Chondrocyte (in vitro differentiated cells): ENCODE measurements at regions not wholly inside any gene's neighbourhood (a gene's known extent, or its start where the extent isn't known, plus 50 kb on each side); places are given as distances from the start of the nearest gene placed in this dataset.

Experiments
- DNase-seq: peaks from one replicate; pipeline ENCODE4 v3.0.0; 2021; ENCODE audit warnings: mixed read lengths, low spot score
- H3K27ac Mint-ChIP-seq: one replicate; pipeline ENCODE4 v1.8.0; 2021; ENCODE audit warnings: mild to moderate bottlenecking, moderate library complexity, mixed read lengths; ENCODE audit not compliant: unreplicated experiment
- H3K27me3 Mint-ChIP-seq: 2 replicates; pipeline ENCODE4 v1.8.0; 2021; ENCODE audit warnings: low read depth, mixed read lengths
- H3K36me3 Mint-ChIP-seq: 2 replicates; pipeline ENCODE4 v1.8.0; 2021; ENCODE audit warnings: low read depth, mixed read lengths
- H3K4me1 Mint-ChIP-seq: 2 replicates; pipeline ENCODE4 v1.8.0; 2021; ENCODE audit warnings: low read depth, mild to moderate bottlenecking, mixed read lengths
- H3K4me3 Mint-ChIP-seq: one replicate; pipeline ENCODE4 v1.8.0; 2021; ENCODE audit warnings: mild to moderate bottlenecking, moderate library complexity, mixed read lengths; ENCODE audit not compliant: unreplicated experiment
- H3K9me3 Mint-ChIP-seq: 2 replicates; pipeline ENCODE4 v1.8.0; 2021; ENCODE audit warnings: low read depth, mixed read lengths
- TF ChIP-seq, protein P1 (sequence below): fragments of 200-600 bp; sonication (generic); IDR thresholded peaks from 2 replicates; pipeline ENCODE4 v1.5.0; 2021; ENCODE audit warnings: antibody characterized with exemption, mild to moderate bottlenecking, moderate library complexity

DNA sequence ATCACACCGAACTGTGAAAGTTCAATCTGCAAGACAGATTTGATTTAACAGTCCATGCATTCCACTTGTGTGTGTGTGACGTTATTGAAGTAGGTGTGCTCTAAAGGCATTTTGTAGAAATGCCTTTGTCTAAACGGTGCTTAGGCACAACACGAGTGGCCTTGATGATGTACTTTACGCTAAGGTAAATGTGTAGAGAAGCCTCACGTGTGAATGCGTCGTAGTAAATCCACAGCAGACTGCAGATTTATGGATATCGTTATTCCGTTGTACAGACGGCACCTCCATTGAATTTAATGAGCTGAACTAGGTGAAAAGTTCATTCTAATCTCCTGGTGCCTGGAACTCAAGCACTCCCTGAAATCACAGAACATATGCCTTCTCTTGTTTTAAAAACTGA lies 202.8 kb upstream of the STXBP6 start:
- Mint-ChIP-seq H3K9me3 (peaks cover 3% of the 10 kb centered on the region), H3K4me1 (no peaks in the 10 kb centered on the region), H3K36me3 (no peaks in the 10 kb centered on the region), H3K27me3 (no peaks in the 10 kb centered on the region), H3K4me3 (no peak overlapping the region), H3K27ac (no peak overlapping the region)
- no peak for DNase-seq
- TF ChIP-seq, protein P1, sequence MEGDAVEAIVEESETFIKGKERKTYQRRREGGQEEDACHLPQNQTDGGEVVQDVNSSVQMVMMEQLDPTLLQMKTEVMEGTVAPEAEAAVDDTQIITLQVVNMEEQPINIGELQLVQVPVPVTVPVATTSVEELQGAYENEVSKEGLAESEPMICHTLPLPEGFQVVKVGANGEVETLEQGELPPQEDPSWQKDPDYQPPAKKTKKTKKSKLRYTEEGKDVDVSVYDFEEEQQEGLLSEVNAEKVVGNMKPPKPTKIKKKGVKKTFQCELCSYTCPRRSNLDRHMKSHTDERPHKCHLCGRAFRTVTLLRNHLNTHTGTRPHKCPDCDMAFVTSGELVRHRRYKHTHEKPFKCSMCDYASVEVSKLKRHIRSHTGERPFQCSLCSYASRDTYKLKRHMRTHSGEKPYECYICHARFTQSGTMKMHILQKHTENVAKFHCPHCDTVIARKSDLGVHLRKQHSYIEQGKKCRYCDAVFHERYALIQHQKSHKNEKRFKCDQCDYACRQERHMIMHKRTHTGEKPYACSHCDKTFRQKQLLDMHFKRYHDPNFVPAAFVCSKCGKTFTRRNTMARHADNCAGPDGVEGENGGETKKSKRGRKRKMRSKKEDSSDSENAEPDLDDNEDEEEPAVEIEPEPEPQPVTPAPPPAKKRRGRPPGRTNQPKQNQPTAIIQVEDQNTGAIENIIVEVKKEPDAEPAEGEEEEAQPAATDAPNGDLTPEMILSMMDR = no peak

DNA sequence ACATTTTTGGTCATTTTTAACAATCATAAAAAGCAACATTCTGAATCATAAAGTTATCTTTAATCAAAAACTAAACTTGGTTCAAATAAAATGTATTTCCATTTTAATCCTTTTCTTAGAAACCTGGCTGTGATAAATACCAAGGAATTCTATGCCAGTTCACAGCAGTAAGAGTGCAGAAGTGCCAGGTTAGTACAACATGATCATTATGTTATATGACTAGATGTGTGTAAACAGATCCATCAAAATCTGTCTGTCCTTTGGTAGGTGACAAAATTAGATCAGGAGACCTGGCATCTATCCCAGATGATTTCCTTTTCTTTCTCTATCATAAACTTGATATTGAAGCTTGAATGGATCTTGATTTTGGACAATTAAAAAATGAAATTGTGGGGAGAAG lies 200.6 kb upstream of the STXBP6 start:
- TF ChIP-seq, protein P1 = no peak
- H3K9me3 Mint-ChIP-seq = peaks cover 5% of the 10 kb centered on the region

DNA sequence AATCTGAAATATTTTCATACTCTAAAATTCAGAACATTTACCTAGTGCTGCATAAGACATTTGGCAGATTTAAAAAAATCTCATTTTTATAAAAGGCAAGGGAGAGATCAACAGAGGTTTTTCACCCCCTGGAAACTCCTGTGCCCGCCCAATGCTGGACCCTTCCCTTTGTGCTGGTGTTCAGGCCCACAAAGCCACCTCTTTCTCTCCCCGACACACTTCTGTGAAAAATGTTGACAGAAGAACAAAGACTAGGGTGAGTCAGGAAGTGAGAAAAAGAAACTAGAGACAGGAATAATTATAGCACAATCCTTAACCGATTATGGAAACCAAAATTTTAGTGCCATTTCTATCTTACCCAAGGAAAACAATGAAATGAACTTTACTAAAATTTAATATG lies 197.7 kb upstream of the STXBP6 start:
- peaks cover 10% of the 10 kb centered on the region for H3K9me3 Mint-ChIP-seq
- no peak for DNase-seq
- H3K36me3 Mint-ChIP-seq = no peaks in the 10 kb centered on the region
- no peaks in the 10 kb centered on the region for H3K27me3 Mint-ChIP-seq
- TF ChIP-seq, protein P1 = no peak
- H3K4me3 Mint-ChIP-seq = no peak overlapping the region
- H3K27ac Mint-ChIP-seq = no peak overlapping the region
- H3K4me1 Mint-ChIP-seq = no peaks in the 10 kb centered on the region

More for the DNA sequence above, 200.6 kb upstream of the STXBP6 start:
- Mint-ChIP-seq H3K4me3 (no peak overlapping the region), H3K27ac (no peak overlapping the region), H3K27me3 (no peaks in the 10 kb centered on the region), H3K36me3 (no peaks in the 10 kb centered on the region), H3K4me1 (no peaks in the 10 kb centered on the region)
- DNase-seq = no peak

DNA sequence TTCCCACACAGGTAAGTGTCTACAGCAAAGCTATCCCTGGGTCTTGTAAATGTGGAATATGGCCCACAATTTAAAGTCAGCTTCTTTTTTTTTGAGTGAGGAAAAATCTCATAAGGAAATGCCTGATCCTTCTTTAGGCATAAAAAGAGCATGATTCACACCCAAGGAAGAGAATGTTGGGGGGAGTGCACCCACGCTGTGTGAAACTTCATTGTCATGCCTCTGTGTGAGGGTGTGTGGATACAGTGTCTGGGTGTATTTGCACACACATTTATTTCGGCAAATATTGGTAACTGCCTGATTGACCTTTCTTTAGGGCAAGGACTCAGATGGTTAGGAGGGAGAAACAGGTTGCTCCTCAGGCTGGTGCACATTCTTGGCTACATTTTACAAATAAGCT lies 196.8 kb upstream of the STXBP6 start:
- Mint-ChIP-seq H3K9me3 (peaks cover 7% of the 10 kb centered on the region), H3K27me3 (peaks cover 3% of the 10 kb centered on the region), H3K36me3 (no peaks in the 10 kb centered on the region), H3K27ac (no peak overlapping the region), H3K4me1 (no peaks in the 10 kb centered on the region), H3K4me3 (no peak overlapping the region)
- DNase-seq = no peak
- TF ChIP-seq, protein P1 = no peak

DNA sequence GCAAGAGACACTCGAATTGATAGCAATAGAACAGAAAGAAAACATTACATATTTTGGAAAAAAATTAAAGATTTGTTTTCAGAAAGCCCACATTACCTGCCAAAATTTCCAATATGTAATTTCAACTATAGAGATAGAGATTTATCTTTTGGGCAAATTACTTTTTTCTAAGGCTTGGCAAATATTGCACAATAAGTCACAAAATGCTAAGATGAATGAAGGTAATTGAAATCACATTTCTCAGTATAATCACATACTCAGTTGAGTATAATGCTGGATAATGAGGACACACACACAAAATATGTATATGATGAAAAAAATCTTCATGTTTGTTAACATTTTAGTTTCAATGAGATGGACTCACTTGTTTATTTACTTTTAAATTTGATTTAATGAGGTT lies 189.2 kb upstream of the STXBP6 start:
- peaks cover 5% of the 10 kb centered on the region for H3K27me3 Mint-ChIP-seq
- DNase-seq = no peak
- peaks cover 5% of the 10 kb centered on the region for H3K9me3 Mint-ChIP-seq
- H3K36me3 Mint-ChIP-seq = no peaks in the 10 kb centered on the region
- TF ChIP-seq, protein P1 = no peak
- no peaks in the 10 kb centered on the region for H3K4me1 Mint-ChIP-seq
- no peak overlapping the region for H3K4me3 Mint-ChIP-seq
- no peak overlapping the region for H3K27ac Mint-ChIP-seq
